ENCODE measurements at regions not wholly inside any gene's neighbourhood (a gene's known extent, or its start where the extent isn't known, plus 50 kb on each side); places are given as distances from the start of the nearest gene placed in this dataset.

DNA sequence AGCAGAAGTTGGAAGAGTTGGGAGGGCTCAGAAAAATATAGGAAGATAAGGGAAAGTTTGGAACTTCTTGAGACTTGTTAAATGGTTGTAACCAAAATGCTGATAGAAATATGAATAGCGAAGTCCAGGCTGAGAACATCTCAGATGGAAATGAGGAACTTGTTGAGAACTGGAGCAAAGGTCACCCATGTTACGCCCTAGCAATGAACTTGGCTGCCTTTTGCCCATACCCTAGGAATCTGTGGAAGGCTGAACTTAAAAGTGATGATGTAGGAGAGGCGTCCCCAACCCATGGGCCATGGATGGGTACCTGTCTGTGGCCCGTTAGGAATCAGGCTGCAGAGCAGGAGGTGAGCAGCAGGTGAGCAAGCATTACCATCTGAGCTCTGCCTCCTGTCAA, 347.8 kb downstream of the ARL4A start:
- no peak for DNase-seq (ENCODE audit: low read depth)

DNA sequence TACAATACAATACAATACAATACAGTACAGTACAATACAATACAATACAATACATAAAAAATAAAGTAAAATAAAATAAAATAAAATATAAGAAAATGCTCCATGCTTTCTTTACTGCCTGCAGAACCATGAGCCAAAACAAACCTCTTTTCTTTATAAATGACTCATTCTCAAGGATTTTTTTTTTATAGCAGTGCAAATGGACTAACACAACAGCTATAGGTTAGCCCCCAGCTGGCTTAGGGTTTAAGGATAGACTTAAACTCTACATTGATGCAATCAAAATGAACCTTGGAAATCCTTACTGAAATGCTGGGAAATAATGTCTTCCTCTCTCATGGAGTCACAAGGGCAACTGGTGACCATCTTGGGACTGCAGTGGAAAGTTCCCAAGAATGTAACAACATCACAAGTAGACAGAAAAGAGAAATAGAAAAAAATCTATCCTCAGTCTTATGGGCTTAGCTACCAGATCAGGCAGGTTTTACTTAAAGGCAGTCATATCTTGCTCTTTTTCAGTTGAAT, 348.9 kb downstream of the ARL4A start:
- no peak for DNase-seq (ENCODE audit: low read depth)

DNA sequence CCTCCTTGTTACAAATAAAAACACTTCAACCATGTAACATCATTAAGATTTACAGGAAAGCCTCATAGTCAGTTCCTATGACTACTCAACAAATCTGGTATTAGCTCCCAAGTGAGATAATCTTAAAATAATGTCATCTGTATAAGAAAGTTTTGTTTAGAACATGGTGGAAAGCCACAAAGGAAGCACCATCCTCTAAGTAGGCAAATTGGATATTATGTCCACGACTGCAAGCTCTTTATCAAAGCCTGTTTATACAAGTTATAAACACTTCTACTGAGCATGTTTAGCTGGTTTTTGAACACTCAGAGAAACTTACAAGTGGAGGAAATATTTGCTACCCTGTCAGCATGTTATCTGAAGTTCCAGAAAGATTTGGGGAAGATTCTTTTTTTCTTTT, 349.8 kb downstream of the ARL4A start:
- DNase-seq (ENCODE audit: low read depth): no peak

DNA sequence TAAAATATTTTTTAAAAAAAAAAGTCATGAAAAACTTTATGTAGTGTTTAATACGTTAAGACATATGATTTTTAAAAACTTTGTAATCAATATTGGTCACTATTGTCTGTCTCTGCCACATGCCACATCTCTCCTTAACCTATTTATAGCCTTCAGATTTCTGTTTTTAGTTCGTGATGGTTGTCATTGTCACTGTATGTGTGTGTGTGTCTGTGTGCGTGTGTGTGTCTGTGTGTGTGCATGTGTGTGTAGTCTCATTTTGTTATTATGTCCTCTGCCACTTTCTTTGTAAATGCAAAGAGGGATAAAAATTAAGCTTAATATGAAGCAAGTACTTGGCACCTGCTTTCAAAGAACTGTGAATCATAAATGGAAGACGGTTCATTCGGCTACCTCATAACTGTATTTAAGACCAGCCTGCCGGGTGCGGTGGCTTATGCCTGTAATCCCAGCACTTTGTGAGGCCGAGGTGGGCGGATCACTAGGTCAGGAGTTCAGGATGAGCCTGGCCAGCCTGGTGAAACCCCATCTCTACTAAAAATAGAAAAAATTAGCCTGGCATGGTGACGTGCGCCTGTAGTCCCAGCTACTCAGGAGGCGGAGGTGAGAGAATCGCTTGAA, 354.0 kb downstream of the ARL4A start:
- DNase-seq (ENCODE audit: low read depth): no peak

DNA sequence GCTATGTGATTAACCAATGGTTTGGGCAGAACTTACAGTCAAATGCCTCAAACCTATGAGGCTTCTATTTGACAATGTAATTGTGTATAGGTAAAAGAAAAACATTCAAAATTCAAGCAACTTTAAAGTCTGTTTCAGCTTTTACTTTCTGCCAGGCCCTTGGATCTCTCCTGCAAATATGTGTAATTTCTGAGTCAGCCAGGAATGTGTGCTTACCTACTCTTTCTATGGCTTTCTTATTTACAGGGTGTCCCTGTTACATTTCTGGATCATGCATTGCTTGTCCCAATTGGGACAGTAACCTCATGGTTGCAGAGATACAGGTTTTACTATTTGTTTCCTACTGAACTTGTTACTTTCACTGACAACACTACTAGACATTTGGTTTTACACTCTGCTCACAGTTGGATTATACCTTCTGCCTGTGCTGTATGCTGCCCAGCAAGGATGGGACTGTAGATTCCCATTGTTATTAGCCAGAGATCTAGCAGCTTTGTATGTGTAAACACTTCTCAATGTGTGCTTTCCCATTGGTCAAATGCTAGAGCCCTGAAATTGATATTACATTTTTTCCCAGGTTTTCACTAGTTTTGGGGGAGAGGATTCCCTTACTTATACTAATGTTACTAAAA, 355.3 kb downstream of the ARL4A start:
- no peak for DNase-seq (ENCODE audit: low read depth)

- no peak for DNase-seq (ENCODE audit: low read depth)
These were observed 356.9 kb downstream of the ARL4A start for GRCh38 chr7:13044309-13044708.

GRCh38 chr7:13047061-13047460, 359.6 kb downstream of the ARL4A start:
- DNase-seq (ENCODE audit: low read depth): no peak

GRCh38 chr7:13049946-13050345, 362.5 kb downstream of the ARL4A start:
- no peak for DNase-seq (ENCODE audit: low read depth)

- peak; percentile 71 for DNase-seq (ENCODE audit: low read depth)
These were observed 363.3 kb downstream of the ARL4A start for GRCh38 chr7:13050703-13051102.

DNA sequence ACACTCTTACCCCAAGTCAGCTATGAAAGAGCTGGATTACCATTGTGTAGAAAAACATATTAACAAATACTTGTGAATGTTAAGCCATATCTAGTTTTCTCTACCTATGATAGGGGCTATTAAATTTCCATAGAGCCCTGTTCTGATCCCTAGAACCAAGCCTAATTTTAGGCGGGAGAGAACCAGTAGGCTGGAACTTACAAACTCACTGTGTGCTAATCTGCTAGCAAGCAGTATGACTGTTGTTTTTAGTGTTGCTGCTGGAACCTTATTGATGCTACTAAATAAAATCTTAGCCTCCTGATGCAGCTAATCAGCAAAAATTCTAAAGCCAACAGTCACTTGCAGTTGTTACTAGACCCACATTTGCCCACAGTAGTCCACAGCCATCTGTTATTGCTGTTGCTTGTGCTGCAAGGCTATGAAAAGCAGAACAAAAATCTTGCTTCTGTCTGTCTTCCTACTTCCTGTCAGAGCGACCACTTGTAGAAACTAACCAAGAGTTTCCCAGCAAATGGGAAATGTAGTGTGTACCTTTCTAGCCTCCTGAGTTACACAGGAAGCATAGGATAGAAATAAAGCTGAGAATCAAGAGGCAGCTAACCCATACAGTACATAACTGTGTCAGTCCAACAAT, 368.4 kb downstream of the ARL4A start:
- no peak for DNase-seq (ENCODE audit: low read depth)

GRCh38 chr7:13057462-13058200, 370.2 kb downstream of the ARL4A start:
- DNase-seq (ENCODE audit: low read depth): no peak

GRCh38 chr7:13060173-13060572, 372.7 kb downstream of the ARL4A start:
- DNase-seq (ENCODE audit: low read depth): no peak

- DNase-seq (ENCODE audit: low read depth): no peak
These were observed 373.7 kb downstream of the ARL4A start for GRCh38 chr7:13061115-13061514.

GRCh38 chr7:13062631-13063030, 375.2 kb downstream of the ARL4A start:
- DNase-seq (ENCODE audit: low read depth): no peak

DNA sequence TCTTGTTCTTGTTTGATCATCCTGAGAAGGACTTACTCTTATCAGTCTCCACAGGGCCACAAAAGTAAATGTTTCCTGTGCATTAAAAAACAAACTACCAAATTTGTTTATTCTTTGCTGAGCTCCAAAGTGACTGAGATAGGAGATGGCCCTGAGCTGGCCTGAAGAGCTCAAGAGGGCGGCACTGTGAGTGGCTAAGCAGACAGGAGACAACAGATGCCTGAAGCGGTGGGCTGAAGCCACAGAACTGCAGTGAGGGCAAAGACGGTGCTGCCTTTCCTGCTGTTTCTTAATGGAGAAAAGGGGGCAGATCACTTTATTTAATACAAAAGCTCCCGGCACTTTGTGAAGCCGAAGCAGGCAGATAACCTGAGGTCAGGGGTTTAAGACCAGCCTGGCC, 379.6 kb downstream of the ARL4A start:
- no peak for DNase-seq (ENCODE audit: low read depth)

GRCh38 chr7:13068032-13068431, 380.6 kb downstream of the ARL4A start:
- DNase-seq (ENCODE audit: low read depth): no peak

DNA sequence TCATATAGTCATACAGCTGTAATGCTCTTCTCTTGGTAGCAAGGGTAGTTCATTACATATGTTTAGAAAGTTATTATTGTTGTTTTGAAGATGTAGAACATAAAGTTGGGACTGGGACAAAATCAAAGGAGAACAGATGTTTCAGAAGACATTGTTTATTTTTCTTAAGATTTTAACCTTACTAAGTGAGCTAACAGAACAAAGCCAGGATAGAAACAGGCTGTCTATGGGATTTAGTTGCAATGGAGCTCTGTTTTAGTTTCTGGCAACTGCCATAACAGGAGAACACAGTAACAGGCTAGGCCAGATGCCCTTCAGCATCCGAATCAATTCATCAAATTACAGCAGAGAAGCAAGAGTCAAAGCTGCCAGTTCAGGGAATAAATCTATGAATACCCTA, 382.4 kb downstream of the ARL4A start:
- DNase-seq (ENCODE audit: low read depth): no peak

GRCh38 chr7:13072014-13072413, 384.6 kb downstream of the ARL4A start:
- DNase-seq (ENCODE audit: low read depth): no peak

DNA sequence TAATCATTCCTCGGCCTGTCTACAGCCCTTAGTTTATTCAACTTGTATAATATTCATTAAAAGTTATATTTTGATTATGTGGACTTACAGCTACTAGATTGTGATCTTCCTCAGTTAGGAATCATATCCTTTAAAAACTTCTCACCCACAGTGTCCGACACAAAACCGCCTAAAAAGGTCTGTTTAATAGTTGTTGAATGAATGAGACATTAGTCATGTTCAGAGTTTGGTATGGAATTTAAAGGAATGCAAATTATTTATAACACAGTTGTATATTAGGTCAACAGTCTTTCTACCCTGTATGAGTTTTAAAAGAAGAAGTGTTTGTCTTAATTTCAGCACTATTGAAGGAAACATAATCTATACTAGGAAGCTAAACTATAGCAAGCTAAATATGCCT, 390.0 kb downstream of the ARL4A start:
- DNase-seq (ENCODE audit: low read depth): no peak

DNA sequence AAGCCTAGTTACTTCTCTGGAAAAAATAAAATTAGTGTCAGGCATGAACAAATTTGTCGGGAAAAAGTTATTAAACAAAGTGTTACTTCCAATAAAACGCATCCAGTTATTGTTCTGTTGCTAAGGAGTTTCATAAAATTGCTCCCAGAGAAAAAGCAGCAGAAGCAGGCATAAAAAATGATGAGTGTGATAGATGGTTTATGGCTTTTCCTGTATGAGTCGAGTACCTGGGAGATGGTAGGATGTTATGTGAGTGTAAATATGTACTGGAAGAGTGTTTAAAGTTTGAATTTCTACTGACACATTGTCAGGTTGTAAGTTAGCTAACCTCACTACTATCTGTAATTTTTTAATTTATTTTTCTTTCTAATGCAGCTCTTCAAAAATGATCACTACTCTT, 390.7 kb downstream of the ARL4A start:
- DNase-seq (ENCODE audit: low read depth): no peak

GRCh38 chr7:13090959-13091358, 403.5 kb downstream of the ARL4A start:
- DNase-seq (ENCODE audit: low read depth): no peak

DNA sequence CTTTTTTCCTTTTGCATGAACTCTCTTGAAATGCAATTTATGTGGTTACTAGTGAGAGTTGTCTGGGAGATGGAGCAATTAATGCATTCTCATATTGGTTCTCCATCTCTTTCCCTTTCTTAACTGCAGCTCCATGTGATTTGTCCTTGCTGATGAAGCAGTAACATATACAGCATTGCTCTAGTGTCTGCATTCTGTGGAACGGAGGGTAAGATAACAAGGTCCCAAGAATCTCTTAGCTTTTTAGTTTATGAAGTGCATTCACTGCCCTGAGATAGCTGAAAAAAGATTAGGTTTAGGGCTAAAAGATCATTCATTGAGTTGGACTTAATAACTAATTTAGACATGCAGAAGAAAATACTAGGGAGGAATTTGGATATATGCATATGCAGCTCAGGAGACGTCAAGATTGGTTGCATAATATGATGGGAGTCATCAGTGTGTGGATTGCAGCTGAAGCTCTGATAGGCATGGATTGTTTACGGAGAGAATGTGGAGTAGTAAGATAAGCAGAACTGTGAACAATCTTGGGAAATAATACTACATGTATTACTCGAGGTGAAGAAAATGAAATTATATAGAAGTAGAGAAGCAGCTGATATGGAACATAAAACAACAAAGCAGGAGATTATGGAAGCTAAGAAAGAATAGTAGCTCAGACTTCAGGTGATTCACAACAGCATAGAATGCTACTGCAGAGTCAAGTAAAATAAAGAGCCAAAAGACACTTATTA, 404.7 kb downstream of the ARL4A start:
- DNase-seq (ENCODE audit: low read depth): no peak

All from non-pigmented ciliary epithelial cell (primary cell).